ENCODE measurements at regions not wholly inside any gene's neighbourhood (a gene's known extent, or its start where the extent isn't known, plus 50 kb on each side); places are given as distances from the start of the nearest gene placed in this dataset.

DNA sequence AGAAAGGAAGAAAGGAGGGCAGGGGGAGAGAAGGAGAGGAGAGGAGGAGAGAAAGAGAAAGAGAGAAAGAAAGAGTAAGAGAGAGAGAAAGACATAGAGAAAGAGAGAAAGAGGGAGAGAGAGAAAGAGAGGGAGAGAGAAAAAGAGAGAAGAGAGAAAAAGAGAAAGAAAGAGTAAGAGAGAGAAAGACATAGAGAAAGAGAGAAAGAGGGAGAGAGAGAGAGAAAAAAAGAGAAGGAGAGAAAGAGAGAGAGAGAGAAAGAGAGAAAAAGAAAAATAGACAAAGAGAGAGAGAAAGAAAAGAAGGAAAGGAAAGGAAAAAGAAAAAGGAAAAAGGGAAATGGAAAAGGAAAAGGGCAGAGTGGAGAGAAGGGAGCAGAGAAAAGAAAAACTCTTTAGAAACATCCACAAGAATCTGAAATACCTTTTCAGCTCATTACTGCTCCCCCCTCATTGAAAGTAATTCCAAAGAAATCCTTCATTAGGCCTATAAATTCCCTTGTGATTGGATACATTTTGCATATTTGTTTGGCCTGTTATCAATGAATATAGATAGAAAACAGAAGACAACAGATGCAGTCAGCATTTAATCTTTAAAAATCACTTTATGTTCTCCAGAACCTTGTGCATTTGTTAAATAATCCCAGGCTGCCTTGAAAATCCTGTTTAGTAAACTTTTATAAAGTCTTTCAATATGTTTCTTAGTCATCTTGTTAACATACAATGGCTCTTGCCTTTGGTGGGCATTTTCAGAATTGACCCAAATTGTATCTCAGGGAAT is 411.5 kb downstream of the NFIB start:
- TF ChIP-seq, protein P1, sequence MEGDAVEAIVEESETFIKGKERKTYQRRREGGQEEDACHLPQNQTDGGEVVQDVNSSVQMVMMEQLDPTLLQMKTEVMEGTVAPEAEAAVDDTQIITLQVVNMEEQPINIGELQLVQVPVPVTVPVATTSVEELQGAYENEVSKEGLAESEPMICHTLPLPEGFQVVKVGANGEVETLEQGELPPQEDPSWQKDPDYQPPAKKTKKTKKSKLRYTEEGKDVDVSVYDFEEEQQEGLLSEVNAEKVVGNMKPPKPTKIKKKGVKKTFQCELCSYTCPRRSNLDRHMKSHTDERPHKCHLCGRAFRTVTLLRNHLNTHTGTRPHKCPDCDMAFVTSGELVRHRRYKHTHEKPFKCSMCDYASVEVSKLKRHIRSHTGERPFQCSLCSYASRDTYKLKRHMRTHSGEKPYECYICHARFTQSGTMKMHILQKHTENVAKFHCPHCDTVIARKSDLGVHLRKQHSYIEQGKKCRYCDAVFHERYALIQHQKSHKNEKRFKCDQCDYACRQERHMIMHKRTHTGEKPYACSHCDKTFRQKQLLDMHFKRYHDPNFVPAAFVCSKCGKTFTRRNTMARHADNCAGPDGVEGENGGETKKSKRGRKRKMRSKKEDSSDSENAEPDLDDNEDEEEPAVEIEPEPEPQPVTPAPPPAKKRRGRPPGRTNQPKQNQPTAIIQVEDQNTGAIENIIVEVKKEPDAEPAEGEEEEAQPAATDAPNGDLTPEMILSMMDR (IDR thresholded peaks at IDR 0.05) = no peak
- TF ChIP-seq POLR2A (IDR thresholded peaks at IDR 0.05) (no peak), POLR2AphosphoS5 (IDR thresholded peaks at IDR 0.05) (no peak)

Data from gastroesophageal sphincter (tissue), 3 donors.